ENCODE measurements at regions not wholly inside any gene's neighbourhood (a gene's known extent, or its start where the extent isn't known, plus 50 kb on each side); places are given as distances from the start of the nearest gene placed in this dataset.
"Not testable (repeated sequence)": the region's sequence is repeated elsewhere in the genome, so short reads cannot be mapped to it uniquely, and the experiment has no call there.

DNA sequence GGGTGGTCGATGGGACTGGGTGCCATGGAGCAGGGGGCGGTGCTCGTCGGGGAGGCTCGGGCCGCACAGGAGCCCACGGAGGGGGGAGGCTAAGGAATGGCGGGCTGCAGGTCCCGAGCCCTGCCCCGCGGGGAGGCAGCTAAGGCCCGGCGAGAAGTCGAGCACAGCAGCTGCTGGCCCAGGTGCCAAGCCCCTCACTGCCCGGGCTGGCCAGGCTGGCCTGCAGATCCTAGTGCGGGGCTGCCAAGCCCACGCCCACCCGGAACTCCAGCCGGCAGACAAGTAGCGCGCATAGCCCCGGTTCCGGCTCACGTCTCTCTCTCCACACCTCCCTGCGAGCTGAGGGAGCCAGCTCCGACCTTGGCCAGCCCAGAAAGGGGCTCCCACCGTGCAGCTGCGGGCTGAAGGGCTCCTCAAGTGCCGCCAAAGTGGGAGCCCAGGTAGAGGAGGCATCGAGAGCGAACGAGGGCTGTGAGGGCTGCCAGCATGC, 163.4 kb upstream of the OSBPL11 start:
- not testable (repeated sequence) for H3K27ac Mint-ChIP-seq; H3K36me3 Mint-ChIP-seq (ENCODE audit: low read depth)
- H3K27me3 Mint-ChIP-seq = peaks cover 26% of the 10 kb centered on the region

DNA sequence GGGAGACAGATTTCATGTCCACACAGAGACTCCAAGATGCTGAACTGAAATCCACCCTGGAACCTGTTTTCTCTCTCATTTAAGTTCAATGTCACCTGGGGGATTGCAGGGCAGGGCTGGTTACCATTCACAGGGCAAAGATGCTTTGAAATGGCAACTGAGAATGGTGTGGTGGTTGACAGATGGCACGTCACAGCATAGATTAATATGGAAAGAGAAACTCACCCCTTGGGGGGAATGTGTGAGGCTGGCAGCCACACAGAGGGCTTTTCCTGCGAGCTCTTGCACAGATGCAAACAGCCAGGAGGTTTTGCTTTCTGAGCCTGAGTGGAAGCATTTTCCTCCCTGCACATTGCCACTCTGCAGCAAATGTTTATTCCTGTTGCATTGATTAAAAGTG, 167.3 kb upstream of the OSBPL11 start:
- H3K4me3 Mint-ChIP-seq; H3K36me3 Mint-ChIP-seq (ENCODE audit: low read depth); intact Hi-C loops (cut with micrococcal nuclease); H3K9me3 Mint-ChIP-seq; H3K27ac Mint-ChIP-seq: not testable (repeated sequence)
- Mint-ChIP-seq H3K27me3 (peaks cover 58% of the 10 kb centered on the region), H3K4me1 (ENCODE audit: low read depth) (peaks cover 12% of the 10 kb centered on the region)

More for the DNA sequence above, 163.4 kb upstream of the OSBPL11 start:
- H3K4me3 Mint-ChIP-seq; H3K9me3 Mint-ChIP-seq; intact Hi-C loops (cut with micrococcal nuclease); H3K4me1 Mint-ChIP-seq (ENCODE audit: low read depth): not testable (repeated sequence)

DNA sequence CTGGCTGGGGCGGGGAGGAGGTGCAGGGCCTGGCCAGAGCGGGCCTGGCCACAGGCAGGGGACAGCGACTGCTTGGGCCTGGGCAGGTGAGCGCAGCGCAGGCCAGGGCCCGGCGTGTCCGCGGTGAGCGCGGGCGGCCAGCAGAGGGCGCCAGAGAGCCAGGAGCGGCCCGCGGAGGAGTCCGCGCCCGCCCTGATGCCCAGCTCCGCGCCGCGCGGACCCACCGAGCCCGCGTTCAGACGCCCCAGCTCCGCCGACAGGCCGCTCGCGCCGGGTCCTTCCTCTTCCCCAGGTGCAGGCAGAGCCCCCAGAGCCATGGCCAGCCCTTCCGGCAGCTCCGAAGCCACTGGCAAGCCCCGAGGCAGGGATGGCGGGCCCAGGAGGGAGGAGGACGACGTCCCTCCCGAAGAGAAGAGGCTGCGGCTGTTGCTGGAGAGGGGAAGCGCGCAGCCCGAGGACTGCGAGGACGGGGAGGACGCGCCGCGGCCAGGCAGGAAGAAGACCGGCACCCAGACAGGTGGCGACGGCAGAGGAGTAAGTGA, 171.1 kb upstream of the OSBPL11 start:
- intact Hi-C loops (cut with micrococcal nuclease); H3K9me3 Mint-ChIP-seq; H3K27ac Mint-ChIP-seq; H3K36me3 Mint-ChIP-seq (ENCODE audit: low read depth): not testable (repeated sequence)
- H3K4me1 Mint-ChIP-seq (ENCODE audit: low read depth) = peaks cover 12% of the 10 kb centered on the region
- H3K4me3 Mint-ChIP-seq = peak overlapping the region; percentile 73
- peaks cover 65% of the 10 kb centered on the region for H3K27me3 Mint-ChIP-seq

DNA sequence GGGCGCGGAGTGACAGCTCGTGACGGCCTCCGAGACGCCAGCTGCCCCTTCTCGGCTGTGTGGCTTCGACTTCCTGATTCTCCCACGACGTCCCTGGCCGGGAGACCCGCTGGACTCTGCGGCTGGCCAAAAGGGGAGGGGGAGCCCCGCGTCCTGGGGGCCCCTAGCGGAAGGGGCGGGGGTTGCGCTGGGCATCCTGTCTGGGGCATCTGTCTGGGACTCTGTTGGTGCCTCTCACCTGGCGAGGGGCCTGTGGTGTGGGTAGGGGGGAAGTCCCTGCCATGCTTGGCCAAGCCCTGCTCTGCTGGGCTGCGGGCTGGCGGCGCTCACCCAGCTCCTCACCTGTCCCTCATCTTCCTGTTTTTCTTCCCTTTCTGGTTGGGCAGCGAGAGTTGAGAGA, 171.6 kb upstream of the OSBPL11 start:
- H3K9me3 Mint-ChIP-seq; intact Hi-C loops (cut with micrococcal nuclease); H3K27ac Mint-ChIP-seq; H3K36me3 Mint-ChIP-seq (ENCODE audit: low read depth): not testable (repeated sequence)
- H3K4me3 Mint-ChIP-seq = peak overlapping the region; percentile 73
- H3K4me1 Mint-ChIP-seq (ENCODE audit: low read depth) = peaks cover 12% of the 10 kb centered on the region
- peaks cover 64% of the 10 kb centered on the region for H3K27me3 Mint-ChIP-seq

DNA sequence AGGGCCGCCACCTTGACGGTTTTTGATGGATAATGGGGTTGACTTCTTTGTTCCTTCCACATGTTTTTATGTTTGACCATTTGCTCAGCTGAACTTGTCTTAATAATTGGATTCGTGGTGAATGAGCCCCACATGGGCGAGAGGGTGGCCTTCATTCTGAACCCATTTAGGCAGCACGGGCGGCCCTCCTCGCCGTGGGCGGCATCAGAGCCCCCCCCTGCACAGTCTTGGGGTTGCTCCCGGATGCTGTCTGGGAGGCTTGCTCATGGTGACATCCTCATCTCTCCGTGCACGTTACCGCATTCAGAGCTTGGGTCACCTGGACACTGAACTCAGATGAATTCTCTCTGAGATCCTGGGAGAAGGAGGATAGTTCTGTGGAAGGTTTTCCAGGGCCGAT, 172.3 kb upstream of the OSBPL11 start:
- Mint-ChIP-seq H3K4me3 (no peak overlapping the region), H3K36me3 (ENCODE audit: low read depth) (no peaks in the 10 kb centered on the region), H3K9me3 (no peaks in the 10 kb centered on the region), H3K4me1 (ENCODE audit: low read depth) (peaks cover 12% of the 10 kb centered on the region), H3K27ac (no peak overlapping the region), H3K27me3 (peaks cover 57% of the 10 kb centered on the region)
- intact Hi-C loops (cut with micrococcal nuclease) = no loop called here

DNA sequence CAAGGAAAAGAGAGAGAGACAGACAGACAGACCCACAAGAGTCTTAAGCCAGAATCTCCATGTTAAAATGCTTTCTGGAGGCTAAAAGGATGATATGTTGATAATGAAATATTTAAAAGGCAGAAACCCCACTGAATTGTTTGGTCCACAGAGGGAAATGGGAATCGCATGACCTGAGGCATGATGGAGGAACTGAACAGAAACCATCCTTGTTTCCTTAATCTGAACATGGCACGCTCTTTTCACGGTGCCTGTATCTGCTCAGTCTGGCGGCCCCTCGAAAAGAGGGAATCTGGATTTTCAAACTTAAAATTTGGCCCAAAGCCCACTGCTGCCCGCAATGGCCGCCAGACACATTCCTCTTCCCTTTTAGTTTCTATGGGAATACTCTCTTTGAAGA, 173.5 kb upstream of the OSBPL11 start:
- H3K27me3 Mint-ChIP-seq = peaks cover 46% of the 10 kb centered on the region
- H3K4me1 Mint-ChIP-seq (ENCODE audit: low read depth) = peaks cover 12% of the 10 kb centered on the region
- H3K9me3 Mint-ChIP-seq; H3K27ac Mint-ChIP-seq; H3K36me3 Mint-ChIP-seq (ENCODE audit: low read depth); intact Hi-C loops (cut with micrococcal nuclease); H3K4me3 Mint-ChIP-seq: not testable (repeated sequence)

DNA sequence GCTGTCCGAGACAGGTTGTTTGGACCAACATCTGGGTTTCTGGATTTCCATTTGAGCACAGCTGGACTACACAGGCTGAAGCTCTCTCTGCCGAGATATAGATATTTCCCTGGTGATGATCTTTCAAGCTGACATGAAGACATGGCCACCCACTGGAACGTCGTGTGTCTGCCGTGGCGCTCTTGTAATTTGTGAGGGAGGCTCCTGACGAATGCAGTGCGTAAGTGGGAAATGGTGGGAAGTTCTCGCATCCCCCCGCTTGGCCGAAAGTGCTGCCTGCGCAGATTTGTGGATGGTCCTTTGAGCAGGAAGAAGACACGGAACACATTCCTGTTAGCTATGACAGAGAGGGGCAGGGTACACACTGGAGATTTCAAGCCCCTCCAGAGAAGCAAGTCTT, 176.2 kb upstream of the OSBPL11 start:
- peaks cover 24% of the 10 kb centered on the region for H3K27me3 Mint-ChIP-seq
- H3K4me3 Mint-ChIP-seq; H3K4me1 Mint-ChIP-seq (ENCODE audit: low read depth); H3K27ac Mint-ChIP-seq; intact Hi-C loops (cut with micrococcal nuclease); H3K36me3 Mint-ChIP-seq (ENCODE audit: low read depth); H3K9me3 Mint-ChIP-seq: not testable (repeated sequence)

DNA sequence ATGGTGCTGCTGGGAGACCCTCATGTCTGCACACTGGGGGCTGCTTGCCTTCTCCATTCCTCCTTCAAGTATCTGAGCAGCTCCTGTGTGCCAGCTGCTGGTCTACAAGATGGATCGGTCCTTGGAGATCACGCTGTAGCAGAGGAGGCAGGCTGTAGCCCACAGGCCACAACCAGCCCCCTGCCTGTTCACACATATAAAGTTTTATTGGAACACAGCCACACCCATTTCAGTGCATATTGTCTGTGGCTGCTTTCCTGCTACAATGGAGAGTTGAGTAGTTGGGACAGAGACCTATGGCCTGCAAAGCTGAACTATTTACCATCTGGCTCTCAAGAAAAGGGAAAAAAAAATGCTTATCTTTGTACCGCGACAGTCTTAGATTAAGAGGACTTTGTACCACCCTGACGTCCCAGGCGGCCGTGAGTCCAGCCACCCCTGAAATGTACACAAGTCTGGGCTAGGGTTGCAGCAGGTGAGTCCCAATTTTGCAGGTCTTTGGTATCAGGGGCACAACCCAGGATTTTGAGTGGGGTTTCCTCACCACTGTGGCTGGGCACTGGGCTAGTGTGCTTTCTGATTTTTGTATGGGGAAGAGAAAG, 179.2 kb upstream of the OSBPL11 start:
- H3K9me3 Mint-ChIP-seq; intact Hi-C loops (cut with micrococcal nuclease); H3K27ac Mint-ChIP-seq; H3K4me3 Mint-ChIP-seq; H3K36me3 Mint-ChIP-seq (ENCODE audit: low read depth); H3K27me3 Mint-ChIP-seq; H3K4me1 Mint-ChIP-seq (ENCODE audit: low read depth): not testable (repeated sequence)

DNA sequence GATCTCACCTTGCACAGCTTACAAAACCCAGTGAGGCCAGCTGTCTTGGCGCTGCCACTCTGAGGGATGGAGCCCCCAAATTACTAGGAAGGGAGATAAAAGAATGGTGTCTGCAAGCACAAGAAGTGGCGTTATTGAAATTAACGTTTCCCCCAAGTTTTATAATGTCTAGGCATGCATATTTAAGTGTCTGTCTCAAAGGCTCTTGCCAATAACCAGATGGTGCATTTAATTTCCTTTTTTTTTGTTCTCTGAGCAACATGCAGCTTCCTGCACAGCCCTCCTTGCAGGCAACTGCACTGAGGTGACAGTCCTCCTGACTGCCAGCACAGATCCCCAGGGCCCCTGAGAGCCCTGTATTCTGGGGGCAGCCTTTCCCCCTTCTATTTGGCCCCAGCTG, 179.8 kb upstream of the OSBPL11 start:
- H3K27ac Mint-ChIP-seq; H3K9me3 Mint-ChIP-seq; H3K4me3 Mint-ChIP-seq; H3K36me3 Mint-ChIP-seq (ENCODE audit: low read depth); H3K27me3 Mint-ChIP-seq; H3K4me1 Mint-ChIP-seq (ENCODE audit: low read depth); intact Hi-C loops (cut with micrococcal nuclease): not testable (repeated sequence)

DNA sequence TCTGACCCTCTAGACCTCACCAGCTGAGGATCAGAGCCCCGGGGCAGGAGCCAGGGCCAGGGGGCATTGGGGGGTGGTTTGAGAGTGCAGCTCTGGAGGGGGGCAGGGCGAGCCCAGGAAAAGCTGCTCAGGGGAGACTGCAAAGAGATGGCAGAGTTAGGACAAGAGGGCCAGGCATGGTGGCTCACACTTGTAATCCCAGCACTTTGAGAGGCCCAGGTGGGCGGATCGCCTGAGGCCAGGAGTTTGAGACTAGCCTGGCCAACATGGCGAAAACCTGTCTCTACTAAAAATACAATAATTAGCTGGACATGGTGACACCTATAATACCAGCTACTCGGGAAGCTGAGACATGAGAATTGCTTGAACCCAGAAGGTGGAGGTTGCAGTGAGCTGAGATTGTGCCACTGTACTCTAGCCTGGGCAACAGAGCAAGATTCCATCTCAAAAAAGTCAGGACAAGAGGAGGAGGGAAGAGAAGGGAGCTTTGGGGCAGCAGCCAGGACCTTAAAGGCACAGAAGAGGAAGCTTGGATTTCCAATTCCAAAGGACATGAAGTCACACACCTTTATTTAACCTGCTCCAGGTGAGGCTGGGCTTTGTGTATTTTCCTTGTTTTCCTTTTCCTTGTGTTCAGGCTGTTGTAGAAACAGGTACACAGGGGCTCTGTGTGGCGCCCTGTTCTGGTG, 180.5 kb upstream of the OSBPL11 start:
- H3K9me3 Mint-ChIP-seq; intact Hi-C loops (cut with micrococcal nuclease); H3K27me3 Mint-ChIP-seq; H3K4me1 Mint-ChIP-seq (ENCODE audit: low read depth); H3K36me3 Mint-ChIP-seq (ENCODE audit: low read depth); H3K27ac Mint-ChIP-seq; H3K4me3 Mint-ChIP-seq: not testable (repeated sequence)

DNA sequence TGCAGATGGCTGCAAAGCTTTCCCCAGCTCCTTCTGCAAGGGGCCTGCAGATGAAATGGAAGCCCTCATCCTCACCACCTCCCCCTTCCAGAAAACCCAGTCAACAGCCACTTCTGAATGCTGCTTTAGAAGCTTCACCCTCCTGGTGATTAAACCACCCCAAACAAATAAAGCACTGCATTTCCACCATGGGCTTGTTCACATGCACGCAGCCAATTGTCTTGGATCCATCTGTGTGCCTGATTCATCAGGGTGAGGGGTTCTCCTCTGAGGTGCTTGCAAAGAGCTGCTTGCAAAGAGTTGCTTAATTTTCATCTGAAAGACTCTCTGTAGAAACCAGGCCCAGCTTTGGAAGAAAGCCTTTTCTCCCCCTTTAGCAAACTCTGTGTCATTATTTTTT, 184.0 kb upstream of the OSBPL11 start:
- H3K27me3 Mint-ChIP-seq; H3K36me3 Mint-ChIP-seq (ENCODE audit: low read depth); H3K27ac Mint-ChIP-seq; H3K4me3 Mint-ChIP-seq; H3K4me1 Mint-ChIP-seq (ENCODE audit: low read depth); intact Hi-C loops (cut with micrococcal nuclease); H3K9me3 Mint-ChIP-seq: not testable (repeated sequence)

DNA sequence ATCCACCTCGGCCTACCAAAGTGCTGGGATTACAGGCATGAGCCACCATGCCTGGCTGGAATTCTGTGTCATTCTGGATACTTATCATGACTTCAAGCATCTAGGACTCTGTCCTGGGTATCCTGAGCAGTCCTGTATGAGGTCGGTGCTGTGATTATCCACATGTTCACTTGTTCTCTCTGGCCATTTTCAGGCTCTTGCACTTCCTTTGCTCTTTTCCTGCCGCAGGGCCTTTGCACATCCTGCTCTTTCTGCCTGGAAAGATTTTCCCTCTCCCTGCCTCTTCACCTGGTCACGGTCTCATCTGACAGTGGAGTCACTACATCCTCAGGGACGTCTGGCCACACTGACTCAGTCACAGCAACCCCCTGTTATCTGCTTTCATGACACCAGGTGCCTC, 184.6 kb upstream of the OSBPL11 start:
- H3K4me3 Mint-ChIP-seq; H3K27ac Mint-ChIP-seq; H3K36me3 Mint-ChIP-seq (ENCODE audit: low read depth); H3K27me3 Mint-ChIP-seq; H3K4me1 Mint-ChIP-seq (ENCODE audit: low read depth); intact Hi-C loops (cut with micrococcal nuclease); H3K9me3 Mint-ChIP-seq: not testable (repeated sequence)

DNA sequence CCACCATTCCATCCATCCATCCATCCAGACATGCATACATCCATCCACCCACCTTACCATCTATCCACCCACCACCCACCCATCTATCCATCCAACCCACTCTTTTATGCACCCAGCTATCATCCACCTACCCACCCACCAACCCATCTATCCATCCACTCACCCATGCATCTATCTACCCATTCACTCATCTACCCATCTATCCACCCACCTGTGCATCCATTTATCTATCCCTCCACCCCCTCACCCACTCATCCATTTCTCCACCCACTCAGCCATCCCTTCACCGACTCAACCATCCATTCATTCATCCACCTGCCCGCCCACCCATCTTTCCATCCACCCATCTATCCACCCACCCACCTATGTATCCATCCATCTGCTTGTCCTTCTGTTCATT, 186.4 kb upstream of the OSBPL11 start:
- intact Hi-C loops (cut with micrococcal nuclease); H3K4me3 Mint-ChIP-seq; H3K36me3 Mint-ChIP-seq (ENCODE audit: low read depth); H3K27me3 Mint-ChIP-seq; H3K27ac Mint-ChIP-seq; H3K4me1 Mint-ChIP-seq (ENCODE audit: low read depth); H3K9me3 Mint-ChIP-seq: not testable (repeated sequence)

DNA sequence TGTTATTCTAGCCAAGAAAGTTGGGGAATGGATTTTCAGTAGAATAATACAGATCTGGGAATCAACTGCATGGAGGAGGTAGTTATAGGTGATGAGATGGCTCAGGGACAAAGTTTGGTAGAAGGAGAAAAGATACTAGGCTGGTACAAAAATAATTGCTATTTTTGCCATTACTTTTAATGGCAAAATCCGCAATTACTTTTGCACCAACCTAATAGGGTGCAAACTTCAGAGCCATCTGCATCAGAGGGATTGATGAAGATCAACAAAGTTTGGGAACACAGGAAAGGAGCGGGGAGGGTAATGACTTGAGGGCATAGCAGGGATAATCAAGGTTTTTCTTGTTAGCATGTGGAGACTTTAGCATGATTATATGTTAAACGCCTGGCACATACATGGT, 178.7 kb upstream of the ROPN1B start:
- H3K4me1 Mint-ChIP-seq (ENCODE audit: low read depth); H3K4me3 Mint-ChIP-seq; H3K36me3 Mint-ChIP-seq (ENCODE audit: low read depth); intact Hi-C loops (cut with micrococcal nuclease); H3K9me3 Mint-ChIP-seq; H3K27me3 Mint-ChIP-seq; H3K27ac Mint-ChIP-seq: not testable (repeated sequence)

DNA sequence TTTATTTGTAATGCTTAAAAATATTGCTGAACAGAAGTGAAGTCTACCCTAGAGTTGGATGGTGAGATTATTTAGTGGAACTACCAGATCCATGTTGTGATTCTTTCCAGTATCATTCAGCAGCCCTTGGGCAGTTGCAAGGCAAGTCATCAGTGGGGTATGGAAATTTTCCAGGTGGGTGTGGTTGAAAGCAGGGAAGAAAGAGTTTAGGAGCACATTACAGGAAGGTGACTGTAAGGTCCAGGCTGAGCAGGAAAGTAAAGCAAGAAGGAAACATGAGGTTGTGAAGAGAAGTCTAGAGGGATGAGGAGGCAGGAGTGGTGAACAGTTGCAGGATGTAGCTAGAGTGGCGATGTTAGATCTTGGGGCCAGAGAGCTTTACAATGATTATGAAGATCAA, 178.0 kb upstream of the ROPN1B start:
- H3K4me1 Mint-ChIP-seq (ENCODE audit: low read depth); H3K27me3 Mint-ChIP-seq; H3K9me3 Mint-ChIP-seq; H3K36me3 Mint-ChIP-seq (ENCODE audit: low read depth); H3K4me3 Mint-ChIP-seq; intact Hi-C loops (cut with micrococcal nuclease); H3K27ac Mint-ChIP-seq: not testable (repeated sequence)

All from dendritic cell treated with granulocyte-macrophage colony-stimulating factor and Interleukin-4, amounts not matched to agents 40 ng/mL and 50 ng/mL, for 4 days (primary cell).